ENCODE measurements at regions not wholly inside any gene's neighbourhood (a gene's known extent, or its start where the extent isn't known, plus 50 kb on each side); places are given as distances from the start of the nearest gene placed in this dataset.

GRCh38 chr14:76947838-76948184 is 80.7 kb downstream of the IRF2BPL start:
- H3K36me3 ChIP-seq (ENCODE audit: insufficient read depth, low read depth, low read length): no peaks in the 10 kb centered on the region

GRCh38 chr14:76947078-76947837 is 81.2 kb downstream of the IRF2BPL start:
- Histone ChIP-seq H3K27ac (ENCODE audit: low read length) (peak overlapping the region; percentile 90), H3K4me1 (ENCODE audit: insufficient read depth, low read length) (peaks cover 17% of the 10 kb centered on the region), H3K27me3 (ENCODE audit: insufficient read depth, low read length) (no peaks in the 10 kb centered on the region), H3K9me3 (ENCODE audit: insufficient read depth, low read depth, low read length) (no peaks in the 10 kb centered on the region), H3K36me3 (ENCODE audit: insufficient read depth, low read depth, low read length) (no peaks in the 10 kb centered on the region), H3K4me3 (ENCODE audit: low read length) (peak overlapping the region; percentile 58), H3K9ac (ENCODE audit: low read depth, low read length) (peak overlapping the region; percentile 74; the same call in 1 of the 2 replicates)

More at GRCh38 chr14:76947838-76948184, 80.7 kb downstream of the IRF2BPL start:
- Histone ChIP-seq H3K9ac (ENCODE audit: low read depth, low read length) (peak overlapping the region; percentile 61; the same call in 1 of the 2 replicates), H3K9me3 (ENCODE audit: insufficient read depth, low read depth, low read length) (no peaks in the 10 kb centered on the region), H3K27ac (ENCODE audit: low read length) (peak overlapping the region; percentile 35), H3K4me3 (ENCODE audit: low read length) (peak overlapping the region; percentile 58), H3K4me1 (ENCODE audit: insufficient read depth, low read length) (peaks cover 17% of the 10 kb centered on the region), H3K27me3 (ENCODE audit: insufficient read depth, low read length) (no peaks in the 10 kb centered on the region)

- no peaks in the 10 kb centered on the region for H3K9me3 ChIP-seq (ENCODE audit: insufficient read depth, low read depth, low read length)
- H3K27me3 ChIP-seq (ENCODE audit: insufficient read depth, low read length): no peaks in the 10 kb centered on the region
- no peaks in the 10 kb centered on the region for H3K36me3 ChIP-seq (ENCODE audit: insufficient read depth, low read depth, low read length)
- H3K9ac ChIP-seq (ENCODE audit: low read depth, low read length): peak overlapping the region; percentile 74; the same call in 1 of the 2 replicates
- peak overlapping the region; percentile 31 for H3K4me3 ChIP-seq (ENCODE audit: low read length)
- peak overlapping the region; percentile 90 for H3K27ac ChIP-seq (ENCODE audit: low read length)
- peaks cover 17% of the 10 kb centered on the region for H3K4me1 ChIP-seq (ENCODE audit: insufficient read depth, low read length)
Observed at GRCh38 chr14:76946753-76947077, 81.8 kb downstream of the IRF2BPL start.

GRCh38 chr14:76943072-76943471 is 85.4 kb downstream of the IRF2BPL start:
- Histone ChIP-seq H3K27me3 (ENCODE audit: insufficient read depth, low read length) (no peaks in the 10 kb centered on the region), H3K4me1 (ENCODE audit: insufficient read depth, low read length) (peaks cover 15% of the 10 kb centered on the region), H3K27ac (ENCODE audit: low read length) (no peak overlapping the region), H3K36me3 (ENCODE audit: insufficient read depth, low read depth, low read length) (no peaks in the 10 kb centered on the region), H3K4me3 (ENCODE audit: low read length) (no peak overlapping the region), H3K9me3 (ENCODE audit: insufficient read depth, low read depth, low read length) (no peaks in the 10 kb centered on the region), H3K9ac (ENCODE audit: low read depth, low read length) (no peak overlapping the region)

GRCh38 chr14:76941946-76942805 is 86.3 kb downstream of the IRF2BPL start:
- Histone ChIP-seq H3K36me3 (ENCODE audit: insufficient read depth, low read depth, low read length) (no peaks in the 10 kb centered on the region), H3K9me3 (ENCODE audit: insufficient read depth, low read depth, low read length) (no peaks in the 10 kb centered on the region), H3K27me3 (ENCODE audit: insufficient read depth, low read length) (no peaks in the 10 kb centered on the region), H3K9ac (ENCODE audit: low read depth, low read length) (no peak overlapping the region), H3K27ac (ENCODE audit: low read length) (no peak overlapping the region), H3K4me1 (ENCODE audit: insufficient read depth, low read length) (peaks cover 12% of the 10 kb centered on the region), H3K4me3 (ENCODE audit: low read length) (no peak overlapping the region)

GRCh38 chr14:76941544-76941943 is 87.0 kb downstream of the IRF2BPL start:
- no peaks in the 10 kb centered on the region for H3K27me3 ChIP-seq (ENCODE audit: insufficient read depth, low read length)
- H3K4me3 ChIP-seq (ENCODE audit: low read length): no peak overlapping the region
- no peak overlapping the region for H3K27ac ChIP-seq (ENCODE audit: low read length)
- H3K9me3 ChIP-seq (ENCODE audit: insufficient read depth, low read depth, low read length): no peaks in the 10 kb centered on the region
- no peak overlapping the region for H3K9ac ChIP-seq (ENCODE audit: low read depth, low read length)
- H3K4me1 ChIP-seq (ENCODE audit: insufficient read depth, low read length): peaks cover 7% of the 10 kb centered on the region; the same call in 1 of the 2 replicates
- H3K36me3 ChIP-seq (ENCODE audit: insufficient read depth, low read depth, low read length): no peaks in the 10 kb centered on the region

- Histone ChIP-seq H3K27me3 (ENCODE audit: insufficient read depth, low read length) (no peaks in the 10 kb centered on the region), H3K9ac (ENCODE audit: low read depth, low read length) (peak overlapping the region; percentile 54; the same call in 1 of the 2 replicates), H3K4me1 (ENCODE audit: insufficient read depth, low read length) (peaks cover 6% of the 10 kb centered on the region; the same call in 1 of the 2 replicates), H3K36me3 (ENCODE audit: insufficient read depth, low read depth, low read length) (no peaks in the 10 kb centered on the region), H3K27ac (ENCODE audit: low read length) (no peak overlapping the region), H3K9me3 (ENCODE audit: insufficient read depth, low read depth, low read length) (no peaks in the 10 kb centered on the region), H3K4me3 (ENCODE audit: low read length) (no peak overlapping the region)
Observed at GRCh38 chr14:76940021-76940760, 88.3 kb downstream of the IRF2BPL start.

- no peaks in the 10 kb centered on the region for H3K36me3 ChIP-seq (ENCODE audit: insufficient read depth, low read depth, low read length)
- no peaks in the 10 kb centered on the region for H3K27me3 ChIP-seq (ENCODE audit: insufficient read depth, low read length)
- no peak overlapping the region for H3K4me3 ChIP-seq (ENCODE audit: low read length)
- H3K27ac ChIP-seq (ENCODE audit: low read length): no peak overlapping the region
- H3K9me3 ChIP-seq (ENCODE audit: insufficient read depth, low read depth, low read length): no peaks in the 10 kb centered on the region
- H3K9ac ChIP-seq (ENCODE audit: low read depth, low read length): no peak overlapping the region
- peaks cover 6% of the 10 kb centered on the region; the same call in 1 of the 2 replicates for H3K4me1 ChIP-seq (ENCODE audit: insufficient read depth, low read length)
Observed at GRCh38 chr14:76939015-76939742, 89.3 kb downstream of the IRF2BPL start.

GRCh38 chr14:76938092-76938500 is 90.4 kb downstream of the IRF2BPL start:
- Histone ChIP-seq H3K4me1 (ENCODE audit: insufficient read depth, low read length) (peaks cover 6% of the 10 kb centered on the region; the same call in 1 of the 2 replicates), H3K9ac (ENCODE audit: low read depth, low read length) (no peak overlapping the region), H3K9me3 (ENCODE audit: insufficient read depth, low read depth, low read length) (no peaks in the 10 kb centered on the region), H3K4me3 (ENCODE audit: low read length) (no peak overlapping the region), H3K27me3 (ENCODE audit: insufficient read depth, low read length) (no peaks in the 10 kb centered on the region), H3K36me3 (ENCODE audit: insufficient read depth, low read depth, low read length) (no peaks in the 10 kb centered on the region), H3K27ac (ENCODE audit: low read length) (no peak overlapping the region)

- Histone ChIP-seq H3K9ac (ENCODE audit: low read depth, low read length) (no peak overlapping the region), H3K36me3 (ENCODE audit: insufficient read depth, low read depth, low read length) (no peaks in the 10 kb centered on the region), H3K4me1 (ENCODE audit: insufficient read depth, low read length) (peaks cover 6% of the 10 kb centered on the region; the same call in 1 of the 2 replicates), H3K9me3 (ENCODE audit: insufficient read depth, low read depth, low read length) (no peaks in the 10 kb centered on the region), H3K27me3 (ENCODE audit: insufficient read depth, low read length) (no peaks in the 10 kb centered on the region), H3K27ac (ENCODE audit: low read length) (no peak overlapping the region), H3K4me3 (ENCODE audit: low read length) (no peak overlapping the region)
Observed at GRCh38 chr14:76937181-76938091, 91.1 kb downstream of the IRF2BPL start.

All from iPS-20b (cell line).